ENCODE measurements at regions not wholly inside any gene's neighbourhood (a gene's known extent, or its start where the extent isn't known, plus 50 kb on each side); places are given as distances from the start of the nearest gene placed in this dataset.

DNA sequence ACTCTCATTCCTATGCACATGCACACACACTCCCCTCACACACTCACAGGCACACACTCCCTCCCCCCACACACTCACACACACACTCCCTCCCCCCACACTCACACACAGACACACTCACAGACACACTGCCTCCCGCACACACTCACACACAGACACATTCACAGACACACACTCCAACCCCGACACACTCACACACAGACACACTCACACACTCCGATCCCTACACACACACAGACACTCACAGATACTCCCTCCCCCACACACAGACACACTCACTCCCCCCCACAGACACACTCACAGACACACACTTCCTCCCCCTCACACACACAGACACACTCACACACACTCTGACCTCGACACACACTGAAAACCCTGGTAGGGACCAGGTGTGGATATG lies 176.2 kb downstream of the TFAP2C start:
- no peak for DNase-seq

DNA sequence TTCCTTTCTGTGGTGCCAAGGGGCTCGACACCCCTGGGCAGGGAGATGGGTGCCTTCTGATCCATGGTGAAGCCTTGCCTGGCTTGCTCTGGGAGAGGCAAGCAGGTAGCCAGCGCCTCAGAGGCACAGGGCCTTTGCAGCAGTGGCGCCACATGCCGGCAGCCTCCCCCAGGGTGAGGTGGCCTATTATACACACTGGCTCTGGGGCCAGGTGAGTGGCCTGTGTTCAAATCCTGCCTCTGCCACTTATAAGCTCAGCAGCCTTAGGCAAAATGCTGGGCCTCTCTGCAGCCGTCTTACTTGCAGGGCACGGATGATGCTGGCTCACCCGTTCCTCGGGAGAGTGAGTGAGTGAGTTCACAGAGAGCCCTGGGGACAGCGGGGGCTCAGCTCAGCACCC lies 176.9 kb downstream of the TFAP2C start:
- DNase-seq, result no peak

DNA sequence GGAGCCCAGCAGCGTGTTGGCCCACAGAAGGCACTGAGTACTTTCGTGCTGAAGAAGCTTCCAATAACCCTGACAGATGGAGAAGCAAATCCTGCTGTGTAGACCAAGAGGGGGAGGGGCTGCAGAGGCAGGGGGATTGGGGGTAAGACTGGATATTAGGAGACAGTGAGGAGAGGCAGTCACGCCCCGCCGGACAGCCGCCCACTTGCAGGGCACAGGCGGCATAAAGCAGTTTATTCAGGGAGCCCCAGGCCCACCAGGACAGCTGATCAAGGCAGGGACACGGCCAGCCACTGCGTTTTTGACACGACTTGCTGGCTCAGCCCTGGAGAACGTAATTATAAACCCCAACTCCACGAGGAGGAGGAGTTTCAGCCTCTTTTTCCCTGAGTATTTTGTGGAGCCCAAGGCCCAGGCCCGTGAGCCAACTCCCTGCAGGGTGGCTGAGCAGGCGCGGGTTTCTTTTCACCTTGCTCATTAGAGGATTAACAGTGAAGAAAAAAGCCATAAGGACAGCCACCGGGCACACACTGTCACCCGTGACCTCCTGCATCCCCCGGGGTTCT lies 177.9 kb downstream of the TFAP2C start:
- DNase-seq, result no peak

DNA sequence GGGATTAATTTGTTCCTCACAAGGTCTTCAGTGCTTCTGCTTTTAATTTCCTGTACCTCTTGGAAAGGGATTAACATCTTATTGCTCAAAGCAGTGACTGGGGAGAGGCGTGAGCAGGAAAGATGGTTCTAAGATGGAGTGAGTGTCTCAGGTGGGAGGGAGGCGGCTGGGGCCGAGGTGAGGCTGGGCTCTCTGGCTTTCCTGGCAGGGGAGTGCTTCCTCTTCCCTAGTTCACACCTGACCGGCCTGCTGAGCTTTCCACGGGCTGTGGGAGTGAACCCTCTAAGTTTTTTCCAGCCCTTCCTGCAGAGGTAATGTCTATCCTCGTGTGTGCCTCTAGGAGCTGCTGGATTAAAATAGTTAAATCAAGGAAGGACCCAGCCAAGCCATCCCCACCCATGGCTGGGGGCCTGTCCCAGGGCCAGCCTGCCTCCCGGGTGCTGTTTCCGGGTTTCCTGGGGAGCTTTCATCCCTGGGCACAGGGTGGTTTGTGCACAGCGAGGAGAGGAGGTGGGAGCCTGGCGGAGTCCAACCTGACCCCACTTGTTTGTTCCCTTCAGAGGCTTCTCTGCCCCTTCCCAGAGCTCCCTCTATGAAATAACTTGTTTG lies 179.1 kb downstream of the TFAP2C start:
- DNase-seq, result no peak

DNA sequence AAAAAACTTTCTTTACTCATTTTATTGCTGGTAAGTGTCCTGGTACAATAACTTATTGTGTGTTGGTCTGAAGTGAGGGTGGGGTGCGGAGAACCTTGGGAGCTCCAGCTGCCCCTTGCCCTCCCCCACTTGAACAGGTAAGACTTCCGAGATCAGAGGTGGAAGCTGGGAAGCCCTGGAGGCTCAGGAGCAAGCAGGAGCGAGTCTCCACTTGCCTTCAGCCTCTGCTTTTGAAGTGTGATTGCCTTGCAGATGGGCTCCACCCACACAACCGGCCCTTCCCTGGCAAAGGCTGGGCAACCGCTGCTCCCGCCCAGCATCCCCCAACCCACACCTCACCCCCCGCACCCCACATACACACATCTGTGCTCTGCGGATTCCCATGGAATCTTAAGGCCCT lies 179.6 kb downstream of the TFAP2C start:
- no peak for DNase-seq

DNA sequence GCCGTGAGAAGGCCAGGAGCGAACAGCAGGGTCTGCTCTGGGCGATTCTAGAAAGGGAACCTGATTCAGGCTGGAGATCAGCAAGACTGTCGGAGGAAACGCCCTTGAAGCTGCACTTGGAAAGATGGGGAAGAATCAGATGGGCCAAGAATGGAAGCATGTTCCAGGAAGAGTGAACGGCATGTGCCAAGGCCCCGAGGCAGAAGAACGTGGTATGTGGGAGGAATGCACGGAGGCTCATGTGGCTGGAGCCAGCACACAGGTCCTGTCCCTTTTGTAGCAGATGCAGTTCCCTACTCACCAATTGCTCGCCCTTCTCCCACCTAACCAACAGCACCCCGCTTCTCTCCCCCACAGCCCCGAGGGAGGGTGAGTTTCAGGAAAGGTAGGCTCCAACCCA lies 180.6 kb downstream of the TFAP2C start:
- no peak for DNase-seq

DNA sequence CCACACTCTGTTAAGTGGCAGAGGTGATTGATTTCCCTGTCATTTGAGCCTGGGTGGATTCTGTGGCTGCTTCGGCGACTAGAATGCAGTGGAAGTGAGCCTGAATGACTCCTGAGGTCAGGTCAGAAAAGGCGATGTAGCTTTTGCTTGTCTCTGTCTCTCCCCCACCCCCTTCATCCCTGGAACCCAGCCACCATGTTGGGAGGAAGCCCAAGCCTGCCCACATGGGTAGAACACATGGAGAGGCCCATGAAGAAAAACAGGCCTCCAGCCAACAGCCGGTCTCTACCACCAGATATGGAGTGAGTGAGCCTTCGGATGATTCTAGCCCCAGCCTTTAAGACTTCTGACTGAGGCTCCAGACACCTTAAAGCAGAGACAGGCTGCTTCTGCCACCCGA lies 181.0 kb downstream of the TFAP2C start:
- no peak for DNase-seq

DNA sequence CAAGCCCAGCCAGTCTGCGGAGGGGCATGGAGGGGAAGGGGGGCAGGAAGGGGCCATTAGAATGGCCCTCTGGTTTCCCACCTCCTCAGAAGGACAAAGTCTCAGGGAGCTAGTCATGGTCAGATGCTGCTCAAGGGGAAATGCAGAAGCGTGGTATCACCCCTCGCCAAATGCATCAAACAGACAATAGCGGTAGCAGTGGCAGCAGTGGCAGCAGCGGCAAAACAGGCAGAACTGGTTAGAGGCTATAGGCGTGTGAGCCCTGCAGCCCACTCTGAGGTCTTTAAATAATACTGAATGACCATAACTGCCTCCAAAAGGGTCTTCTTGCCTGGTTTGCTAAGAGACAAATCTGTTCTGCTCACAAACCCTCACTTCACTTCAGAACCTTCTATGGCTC lies 186.7 kb downstream of the TFAP2C start:
- no peak for DNase-seq

DNA sequence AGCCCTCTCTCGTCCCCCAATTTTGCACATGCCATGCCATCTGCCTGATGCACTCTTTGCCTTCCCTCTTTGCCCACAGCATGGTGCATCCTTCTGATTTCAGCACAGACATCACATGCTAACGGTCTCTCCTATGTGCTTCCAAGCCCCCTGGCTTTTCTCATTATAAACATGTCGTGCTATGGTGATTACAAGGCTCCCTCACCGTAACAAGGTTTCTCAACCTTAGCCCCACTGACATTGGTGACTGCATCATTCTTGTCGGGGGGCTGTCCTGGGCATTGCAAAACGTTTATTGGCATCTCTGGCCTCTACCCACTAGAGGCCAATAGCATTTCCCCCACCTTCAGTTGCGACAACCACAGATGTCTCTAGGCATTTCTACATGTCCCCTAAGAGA lies 187.2 kb downstream of the TFAP2C start:
- DNase-seq, result no peak

DNA sequence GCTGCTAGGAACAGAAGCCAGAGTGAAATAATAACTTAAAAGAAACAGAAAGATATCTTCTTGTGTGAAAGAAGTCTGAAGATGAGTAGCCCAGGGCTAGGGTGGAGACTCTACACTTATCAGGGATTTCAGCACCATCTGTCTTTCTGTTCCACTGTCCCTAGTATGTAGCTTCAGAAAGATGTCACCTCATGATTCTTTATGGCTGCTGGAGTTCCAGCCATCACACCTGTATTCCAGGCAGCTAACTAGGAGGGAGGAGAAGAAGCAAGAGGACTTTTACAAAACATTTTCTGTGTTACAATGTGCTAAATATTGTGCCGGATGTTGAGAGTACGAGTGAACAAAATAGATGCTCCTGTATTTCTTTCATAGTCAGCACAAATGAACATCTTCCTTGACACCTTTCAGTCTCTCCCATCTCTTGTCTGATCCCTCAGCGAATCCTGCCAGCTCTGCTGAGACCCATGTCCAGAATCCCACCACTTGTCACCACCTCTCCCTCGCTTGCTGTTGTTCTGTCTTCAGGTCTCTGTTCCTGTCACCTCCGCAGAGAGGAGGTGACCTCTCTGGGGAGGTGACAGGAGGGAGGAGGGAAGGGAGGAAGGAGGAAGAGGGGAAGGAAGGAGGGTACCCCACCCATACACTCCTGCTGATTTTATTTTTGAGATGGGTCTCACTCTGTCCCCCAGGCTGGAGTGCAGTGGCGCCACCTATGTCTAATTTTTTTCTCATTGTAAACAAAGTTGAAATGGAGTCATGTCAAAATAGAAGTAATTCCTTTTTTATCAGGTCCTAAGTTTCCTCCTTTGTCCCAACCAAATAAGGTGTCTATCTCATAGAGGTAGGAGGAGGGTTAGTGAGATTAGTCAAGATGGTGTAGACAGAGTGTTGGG lies 188.9 kb downstream of the TFAP2C start:
- DNase-seq, result no peak

DNA sequence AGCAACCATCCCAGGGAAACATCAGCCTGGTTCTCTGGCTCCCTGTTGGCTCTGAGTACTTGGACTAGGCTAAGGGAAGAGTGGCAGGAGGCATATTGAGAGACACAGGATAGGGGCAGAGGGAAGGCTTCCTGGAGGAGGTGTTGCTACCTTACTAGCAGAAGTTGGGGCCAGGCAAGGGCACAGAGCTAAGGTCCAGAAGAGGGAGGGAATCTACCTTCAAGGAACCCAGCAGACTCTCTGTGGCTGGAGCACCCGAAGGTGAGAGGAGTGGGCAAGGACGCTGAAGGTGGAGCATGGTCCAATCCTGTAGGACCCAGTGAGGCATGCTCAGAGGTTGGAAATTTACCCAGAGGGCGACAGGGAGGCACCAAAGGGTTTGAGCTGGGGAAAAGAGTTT lies 191.9 kb downstream of the TFAP2C start:
- DNase-seq, result no peak

DNA sequence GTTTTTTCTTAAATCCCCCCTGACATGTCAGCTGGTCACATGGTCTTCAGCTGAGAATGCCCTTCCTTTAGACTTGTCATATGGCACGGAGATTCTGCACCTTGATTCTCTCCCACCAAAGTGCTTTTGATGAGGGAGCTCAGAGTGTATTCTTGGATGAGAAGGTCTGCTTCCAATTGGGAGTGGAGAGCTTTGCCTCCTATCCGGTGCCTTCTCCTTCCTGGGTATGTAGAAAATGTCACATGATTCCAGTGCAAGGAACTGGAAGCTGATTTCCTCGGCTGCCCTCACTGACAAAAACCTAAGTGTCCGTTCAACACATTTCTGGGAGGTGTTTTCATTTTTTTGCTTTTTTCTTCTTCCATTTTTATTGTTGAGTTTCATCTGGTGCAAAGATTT lies 197.2 kb downstream of the TFAP2C start:
- DNase-seq, result no peak

DNA sequence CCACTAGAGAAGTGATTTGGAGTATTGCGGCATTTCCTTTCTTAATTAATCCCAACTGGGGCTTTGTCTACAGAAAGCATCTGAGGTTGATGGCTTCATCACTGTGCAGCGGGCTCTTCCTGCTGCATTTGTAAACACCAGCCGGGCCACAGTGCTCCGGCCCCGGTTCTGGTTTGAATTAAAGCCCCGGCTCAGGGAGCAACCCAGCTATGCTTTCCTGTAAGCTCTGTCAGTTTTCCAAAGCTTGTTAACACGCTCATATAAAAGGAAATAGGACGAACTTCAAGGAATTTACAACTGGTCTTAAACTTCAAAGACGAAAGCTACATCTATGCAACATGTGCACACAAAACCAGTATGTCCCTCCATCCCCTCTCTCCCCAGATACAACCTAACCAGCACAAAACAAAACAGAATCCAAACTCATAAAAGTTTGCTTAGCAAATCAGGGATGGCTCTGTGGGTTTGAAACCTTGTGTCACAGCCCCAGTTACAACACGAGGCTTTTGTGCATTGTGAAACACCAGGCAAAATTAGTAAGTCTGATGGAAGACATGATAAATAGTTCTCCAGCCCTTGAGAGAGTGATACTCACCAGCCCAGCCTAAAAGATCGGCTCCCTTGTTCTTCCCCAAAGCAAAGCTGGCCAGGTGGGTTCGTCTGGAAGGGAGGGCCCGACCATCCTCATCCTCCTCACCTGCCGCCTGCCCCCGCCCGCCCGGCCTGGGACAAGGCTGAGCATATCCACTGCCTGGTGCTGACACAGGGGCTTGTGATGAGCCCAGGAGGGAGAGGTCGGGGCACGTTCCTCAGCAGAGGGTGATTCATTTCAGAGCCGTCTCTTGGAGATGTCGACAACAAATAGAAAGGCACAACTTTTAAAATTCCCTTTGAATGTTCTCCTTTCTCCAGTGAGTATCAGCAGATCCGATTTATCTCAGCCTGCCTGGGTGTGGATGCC lies 197.9 kb downstream of the TFAP2C start:
- no peak for DNase-seq

DNA sequence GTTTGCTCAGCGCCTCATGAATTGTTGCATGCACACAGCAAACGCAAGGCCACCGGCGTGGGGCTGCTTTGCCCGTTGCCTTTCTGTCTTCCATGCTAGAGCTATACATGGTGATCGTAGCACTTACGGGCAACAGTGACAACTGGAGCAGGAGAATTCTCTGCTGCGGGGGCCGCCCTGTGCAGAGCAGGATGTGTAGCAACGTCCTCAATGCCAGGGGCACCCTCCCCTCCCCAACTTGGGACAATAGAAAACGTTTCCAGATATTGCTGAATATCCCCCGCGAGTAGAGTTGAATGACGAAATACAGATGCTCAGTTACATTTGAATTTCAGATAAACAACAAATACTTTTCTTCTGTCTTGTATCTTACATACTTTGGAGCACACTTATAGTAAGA lies 198.7 kb downstream of the TFAP2C start:
- no peak for DNase-seq

DNA sequence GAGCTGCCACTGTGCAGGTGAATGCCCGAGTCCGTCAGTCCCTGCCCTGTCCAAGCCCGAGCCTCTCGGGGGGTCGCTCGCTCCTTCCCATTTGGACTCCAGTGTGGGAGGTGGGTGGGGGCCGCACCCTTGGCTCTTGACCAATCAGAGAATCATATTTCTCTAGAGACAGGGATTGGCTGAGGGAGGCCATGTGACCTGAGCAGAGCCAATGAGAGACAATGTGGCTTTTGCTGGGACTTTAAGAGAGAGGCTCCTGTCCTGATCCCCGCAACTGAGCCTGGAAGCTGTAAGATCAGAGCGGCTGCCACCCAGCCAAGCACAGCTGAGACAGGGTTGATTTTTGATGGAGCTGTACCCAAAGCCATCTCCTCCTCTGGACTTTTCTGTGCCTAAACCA lies 199.3 kb downstream of the TFAP2C start:
- DNase-seq, result no peak

DNA sequence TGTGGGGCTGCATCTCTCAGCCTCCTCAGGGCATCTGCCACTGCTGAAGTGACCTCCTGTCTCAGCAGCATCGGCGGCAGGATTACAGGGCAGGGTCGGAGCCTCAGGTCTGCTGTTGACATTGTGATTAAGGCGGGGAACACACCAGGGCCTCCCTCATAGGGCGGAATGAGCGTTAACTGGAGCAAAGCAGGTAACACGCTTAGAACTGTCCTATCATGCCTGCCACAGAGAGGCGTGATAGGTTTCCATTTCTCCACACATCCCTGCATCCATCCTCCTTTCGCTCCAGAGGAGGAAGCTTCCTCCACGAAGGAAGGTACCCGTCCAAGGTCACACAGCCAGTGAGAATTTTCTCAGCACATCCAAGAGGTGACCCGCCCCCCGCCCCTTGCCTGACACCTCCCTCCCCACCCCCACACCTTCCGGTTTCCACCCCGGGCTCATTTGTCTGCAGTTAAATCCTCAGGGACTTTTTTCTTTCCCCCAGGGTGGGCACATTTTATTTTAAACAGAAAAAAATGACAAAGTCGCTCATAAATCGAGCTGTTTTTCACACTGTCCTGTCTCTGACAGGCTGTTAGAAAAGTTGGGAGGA lies 200.8 kb downstream of the TFAP2C start:
- DNase-seq, result no peak

DNA sequence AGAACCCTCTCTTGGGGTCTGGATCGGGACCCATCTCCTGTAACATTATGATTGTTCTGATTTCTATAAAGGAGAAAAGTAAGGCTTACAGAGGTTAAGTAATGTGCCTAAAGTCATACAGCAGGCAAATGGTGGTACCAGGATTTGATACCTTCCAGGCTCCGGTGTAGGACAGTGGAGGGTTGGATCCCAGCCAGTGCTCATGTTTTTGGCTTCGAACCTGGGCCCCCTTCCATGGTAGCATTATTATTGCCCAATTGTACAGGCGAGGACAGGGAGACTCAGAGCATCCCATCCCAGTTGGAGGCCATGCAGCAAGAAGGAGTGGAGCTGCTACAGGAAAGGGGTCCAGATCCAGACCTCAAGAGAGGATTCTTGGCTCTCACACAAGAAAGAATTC lies 202.7 kb downstream of the TFAP2C start:
- DNase-seq, result no peak

DNA sequence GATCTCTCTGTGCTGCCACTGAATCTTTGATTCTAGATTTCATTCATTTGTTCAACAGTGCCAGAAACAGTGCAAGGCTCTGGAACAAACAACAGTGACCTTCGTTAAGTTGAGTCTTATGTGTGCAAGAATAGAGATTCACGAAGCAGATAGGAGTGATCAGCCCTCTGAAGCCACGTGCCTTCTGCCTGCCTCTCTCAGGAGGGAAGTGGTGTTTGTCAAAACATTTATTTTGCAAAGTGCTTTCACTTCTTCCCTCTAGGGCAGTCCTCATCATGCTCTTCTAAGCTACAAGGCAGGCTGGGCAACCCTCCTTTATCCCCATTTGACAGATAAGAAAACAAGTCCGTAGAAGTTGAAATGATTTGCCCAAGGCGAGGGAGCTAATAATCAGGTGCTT lies 204.3 kb downstream of the TFAP2C start:
- DNase-seq, result no peak

DNA sequence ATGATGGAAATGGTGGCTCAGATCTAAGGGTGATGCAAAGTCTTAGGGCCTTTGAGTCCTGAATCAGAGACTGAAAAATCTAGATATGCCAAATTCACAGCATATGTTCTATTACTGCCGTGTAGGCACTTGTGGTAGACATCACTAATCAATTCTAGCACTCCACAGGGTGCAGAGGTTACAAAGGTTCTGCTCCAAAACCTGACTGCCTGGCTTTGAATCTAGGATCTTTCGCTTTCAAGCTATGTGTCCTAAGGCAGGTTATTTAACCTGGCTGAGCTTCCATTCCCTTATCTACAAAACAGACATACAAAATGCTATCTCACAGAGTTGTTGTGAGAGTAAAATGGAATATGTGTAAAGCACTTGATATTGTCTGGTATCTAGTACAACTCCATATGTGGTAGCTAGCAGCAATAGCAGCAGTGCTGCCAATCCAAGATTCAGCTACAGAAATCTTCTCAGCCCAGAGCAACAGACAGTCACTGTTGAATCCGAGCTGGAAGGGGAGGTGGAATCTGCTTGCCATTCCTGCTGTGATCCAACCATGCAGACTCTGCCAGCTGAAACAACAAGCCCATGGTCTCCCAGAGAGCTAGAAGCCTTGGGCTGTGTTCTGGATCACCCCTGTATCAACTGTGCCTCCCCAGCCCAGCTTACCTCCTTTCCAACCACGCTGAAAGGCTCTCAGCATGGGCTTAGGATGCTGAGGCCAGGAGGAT lies 206.9 kb downstream of the TFAP2C start:
- DNase-seq, result no peak

DNA sequence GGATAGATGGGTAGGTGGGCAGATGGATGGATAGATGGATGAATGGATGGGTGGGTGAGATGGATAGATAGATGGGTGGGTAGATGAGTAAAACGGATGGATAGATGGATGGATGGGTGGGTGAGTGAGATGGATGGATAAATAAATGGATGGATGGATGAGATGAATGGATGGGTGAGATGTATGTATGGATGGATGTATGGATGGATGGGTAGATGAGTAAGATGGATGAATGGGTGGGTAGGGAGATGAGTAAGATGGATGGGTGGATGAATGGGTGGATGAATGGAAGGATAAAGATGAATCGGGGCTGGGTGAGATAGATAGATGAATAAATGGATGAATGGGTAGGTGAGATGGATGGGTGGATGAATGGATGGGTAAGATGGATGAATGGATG lies 210.1 kb downstream of the TFAP2C start:
- DNase-seq, result no peak

DNA sequence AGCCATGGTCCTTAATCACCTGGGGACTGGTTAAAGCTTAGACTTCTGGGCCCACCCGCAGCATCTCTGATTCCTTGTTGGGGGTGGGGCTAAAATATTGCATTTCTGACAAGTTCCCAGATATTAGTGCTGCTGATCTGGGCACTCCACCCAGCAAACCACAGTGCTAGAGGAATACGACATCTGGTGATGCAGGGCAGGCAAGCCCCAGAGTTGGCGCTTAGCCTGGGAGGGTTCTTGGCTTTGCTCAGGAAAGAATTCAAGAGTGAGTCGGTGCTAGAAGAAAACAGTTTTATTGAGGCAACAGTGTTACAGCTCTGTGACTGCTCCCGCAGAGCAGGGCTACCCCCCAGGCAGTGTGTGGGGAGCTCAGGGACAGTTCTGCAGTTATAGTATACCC lies 210.7 kb downstream of the TFAP2C start:
- DNase-seq, result no peak

DNA sequence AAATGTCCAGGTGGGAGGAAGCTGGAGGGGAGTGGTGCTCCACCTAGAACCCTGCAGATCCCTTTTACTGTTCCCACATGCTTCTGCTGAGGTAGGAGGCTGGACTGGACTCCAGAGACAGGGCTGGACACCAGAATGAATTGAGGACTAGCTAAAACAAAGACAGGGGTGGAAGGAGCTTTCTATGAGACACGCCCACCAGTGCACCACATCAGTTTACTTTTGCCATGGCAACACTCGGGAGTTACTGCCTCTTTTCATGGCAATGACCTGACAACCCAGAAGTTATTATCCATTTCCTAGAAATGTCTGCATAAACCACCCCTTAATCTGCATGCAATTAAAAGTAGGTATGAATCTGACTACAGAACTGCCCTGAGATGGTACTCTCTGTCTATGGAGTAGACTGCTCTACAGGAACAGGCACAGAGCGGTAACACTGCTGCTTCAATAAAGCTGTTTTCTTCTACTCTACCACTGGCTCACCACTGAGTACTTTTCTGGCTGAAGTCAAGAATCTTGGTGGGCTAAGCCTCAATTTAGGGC lies 211.7 kb downstream of the TFAP2C start:
- DNase-seq, result no peak

Measured in CD4-positive, alpha-beta T cell treated with Interleukin-10 for 1 hour (primary cell).